Psoas muscle (tissue), 7 donors: ENCODE measurements at regions not wholly inside any gene's neighbourhood (a gene's known extent, or its start where the extent isn't known, plus 50 kb on each side); places are given as distances from the start of the nearest gene placed in this dataset.

Experiments used
- ATAC-seq, 4 donors: fragments of 200-7000 bp; cut with Tn5 transposase; one replicate each; pipeline ENCODE4 v1.9.1; 2020; ENCODE audit warnings: moderate library complexity in 3 of 4, mild to moderate bottlenecking in 2 of 4
- DNase-seq, 2 donors: peaks; one replicate each; pipeline ENCODE4 v3.0.0-alpha.2; 2020
- H3K27ac ChIP-seq: fragments of 200-600 bp; one replicate; pipeline ENCODE4 v1.8.0; 2022
- H3K27me3 ChIP-seq, 3 donors: fragments of 200-600 bp in 1 of 3; one replicate each; pipeline versions ENCODE4 v1.6.1 to v1.8.0; 2013 to 2022; ENCODE audit warnings: low read length in 2 of 3, mild to moderate bottlenecking in 2 of 3, moderate library complexity in 1 of 3; ENCODE audit not compliant: insufficient read depth in 3 of 3
- H3K36me3 ChIP-seq, 2 donors: fragments of 200-600 bp in 1 of 2; one replicate each; pipeline versions ENCODE4 v1.6.1 to v1.8.0; 2013 to 2022; ENCODE audit warnings: low read depth in 1 of 2, mild to moderate bottlenecking in 1 of 2, moderate library complexity in 1 of 2; ENCODE audit not compliant: insufficient read depth in 1 of 2
- H3K4me1 ChIP-seq: fragments of 200-600 bp; one replicate; pipeline ENCODE4 v1.8.0; 2022
- H3K4me3 ChIP-seq: fragments of 200-600 bp; one replicate; pipeline ENCODE4 v1.8.0; 2022; ENCODE audit warnings: mild to moderate bottlenecking
- H3K9me3 ChIP-seq: fragments of 200-600 bp; one replicate; pipeline ENCODE4 v1.8.0; 2022
- WGBS, 3 donors: extraction: QIAGEN DNeasy Blood & Tissue Kit; methylation state at CpG; one replicate each; pipeline versions ENCODE4 v1.1.6 to v1.1.7; 2013; 5-methylcytosine and 5-hydroxymethylcytosine counted together
- intact Hi-C, 2 donors: fragments of 100-400 bp; cut with DNase I; formaldehyde crosslinking; loops; one replicate each; pipeline versions ENCODE4 v1.11.0 to v1.14.2; 2022
- TF ChIP-seq, protein P1 (sequence below): fragments of 200-600 bp; IDR thresholded peaks from one replicate; pipeline ENCODE4 v1.8.0; 2022; ENCODE audit warnings: antibody characterized with exemption
- donor health status: healthy with polysubstance abuse.
- donor health status: DM: no; HTN: no; CAD: no; lungs with moderate emphysema.
- donor health status: Bipolar disorder and iron deficiency.
- donor health status: healthy.
- donor health status: DM: yes; HTN: yes; CAD: no.
- donor health status: DM: no; HTN: no; CAD: no.
- donor health status: DM: yes; HTN: yes; CAD: no.

DNA sequence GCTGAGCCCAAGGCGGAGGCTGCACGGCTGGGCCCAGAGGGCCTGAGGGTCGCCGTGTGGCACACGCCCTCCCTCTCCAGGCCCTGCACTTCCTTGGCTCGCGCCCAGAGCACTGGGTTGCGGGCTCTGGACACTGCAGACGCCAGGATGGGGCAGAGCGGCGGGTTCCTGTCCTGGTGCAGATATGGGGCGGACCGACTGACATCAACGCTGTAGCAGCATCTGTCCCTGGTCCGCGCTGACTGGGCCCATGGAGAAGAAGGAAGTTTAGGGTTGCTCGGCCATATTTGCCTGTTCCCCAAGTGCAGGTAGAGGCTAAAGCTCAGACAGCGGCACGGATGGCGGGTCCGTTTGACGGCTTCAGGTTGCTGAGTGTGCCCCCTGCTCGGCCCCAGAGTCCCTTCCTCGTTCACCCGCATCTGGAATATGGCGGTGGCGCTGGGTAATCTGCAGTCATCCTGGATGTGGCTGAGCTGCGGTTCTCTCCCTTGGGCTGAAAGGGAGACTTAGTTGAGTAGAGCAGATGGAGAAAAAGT lies 116.1 kb downstream of the OR13A1 start:
- ATAC-seq (no peak), DNase-seq (peak in 1 of 2 donors; percentile 40)
- Histone ChIP-seq H3K27ac (no peak overlapping the region), H3K36me3 (no peaks in the 10 kb centered on the region), H3K9me3 (no peaks in the 10 kb centered on the region), H3K4me3 (no peak overlapping the region), H3K27me3 (peaks cover 0 to 4% (median 0%) of the 10 kb centered on the region in 3 donors), H3K4me1 (no peaks in the 10 kb centered on the region)
- TF ChIP-seq, protein P1, sequence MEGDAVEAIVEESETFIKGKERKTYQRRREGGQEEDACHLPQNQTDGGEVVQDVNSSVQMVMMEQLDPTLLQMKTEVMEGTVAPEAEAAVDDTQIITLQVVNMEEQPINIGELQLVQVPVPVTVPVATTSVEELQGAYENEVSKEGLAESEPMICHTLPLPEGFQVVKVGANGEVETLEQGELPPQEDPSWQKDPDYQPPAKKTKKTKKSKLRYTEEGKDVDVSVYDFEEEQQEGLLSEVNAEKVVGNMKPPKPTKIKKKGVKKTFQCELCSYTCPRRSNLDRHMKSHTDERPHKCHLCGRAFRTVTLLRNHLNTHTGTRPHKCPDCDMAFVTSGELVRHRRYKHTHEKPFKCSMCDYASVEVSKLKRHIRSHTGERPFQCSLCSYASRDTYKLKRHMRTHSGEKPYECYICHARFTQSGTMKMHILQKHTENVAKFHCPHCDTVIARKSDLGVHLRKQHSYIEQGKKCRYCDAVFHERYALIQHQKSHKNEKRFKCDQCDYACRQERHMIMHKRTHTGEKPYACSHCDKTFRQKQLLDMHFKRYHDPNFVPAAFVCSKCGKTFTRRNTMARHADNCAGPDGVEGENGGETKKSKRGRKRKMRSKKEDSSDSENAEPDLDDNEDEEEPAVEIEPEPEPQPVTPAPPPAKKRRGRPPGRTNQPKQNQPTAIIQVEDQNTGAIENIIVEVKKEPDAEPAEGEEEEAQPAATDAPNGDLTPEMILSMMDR: no peak
- intact Hi-C loops: no loop called here
- 58 to 62% (median 60%) methylated on average over 28 of the region's 28 CpGs for WGBS, 3 donors

DNA sequence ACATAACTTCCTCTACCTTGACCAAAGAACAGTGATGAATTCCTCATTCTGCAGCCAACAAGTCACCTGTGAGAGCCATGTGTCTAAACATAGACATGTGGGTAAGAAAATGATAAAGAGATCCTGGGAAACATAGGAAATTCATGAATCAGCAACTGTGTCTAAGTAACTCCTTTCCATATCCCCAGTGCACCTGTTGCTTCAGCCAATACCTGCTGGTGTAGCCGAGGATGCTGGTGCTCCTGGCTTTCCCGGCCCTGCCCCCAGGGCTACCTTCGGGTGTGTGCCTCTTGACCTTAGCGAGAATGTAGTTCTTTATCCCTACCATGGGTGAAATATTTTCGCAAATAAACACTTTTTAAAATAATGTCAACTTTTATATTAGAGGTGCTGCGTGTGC lies 114.1 kb downstream of the OR13A1 start:
- 66 to 78% (median 75%) methylated on average over 6 of the region's 6 CpGs for WGBS, 3 donors
- H3K27me3 ChIP-seq: peaks cover 0 to 4% (median 0%) of the 10 kb centered on the region in 3 donors
- H3K27ac ChIP-seq: no peak overlapping the region
- H3K4me3 ChIP-seq: no peak overlapping the region
- intact Hi-C loops: no loop called here
- DNase-seq (no peak), ATAC-seq (no peak)
- no peaks in the 10 kb centered on the region for H3K4me1 ChIP-seq
- H3K36me3 ChIP-seq: no peaks in the 10 kb centered on the region
- TF ChIP-seq, protein P1: no peak
- no peaks in the 10 kb centered on the region for H3K9me3 ChIP-seq

DNA sequence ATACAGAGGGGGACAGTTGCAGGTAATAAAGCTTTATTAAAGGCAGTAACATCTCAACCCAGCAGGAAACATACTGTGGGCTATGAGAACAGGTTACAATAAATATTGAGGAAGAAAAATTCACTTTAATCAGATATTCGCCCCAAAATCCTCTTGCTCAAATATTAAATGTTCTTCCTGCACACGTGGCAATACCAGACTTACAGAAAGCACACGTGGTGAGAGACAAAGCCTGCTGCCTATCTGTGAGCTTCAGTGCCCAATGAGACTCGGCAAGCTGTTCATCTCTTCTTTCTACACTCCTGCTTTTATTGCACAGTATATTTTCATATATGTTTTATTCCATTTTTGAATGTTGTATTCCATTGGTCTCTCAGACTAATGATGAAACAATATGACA lies 113.2 kb downstream of the OR13A1 start:
- peaks cover 0 to 4% (median 0%) of the 10 kb centered on the region in 3 donors for H3K27me3 ChIP-seq

GRCh38 chr10:45204954-45205775 lies 110.2 kb downstream of the OR13A1 start:
- WGBS, 3 donors: 83 to 89% (median 84%) methylated on average over 25 to 30 of the region's 30 CpGs
- H3K27me3 ChIP-seq: peaks cover 0 to 5% (median 0%) of the 10 kb centered on the region in 3 donors
- H3K4me3 ChIP-seq: no peak overlapping the region
- H3K4me1 ChIP-seq: no peaks in the 10 kb centered on the region
- H3K36me3 ChIP-seq: no peaks in the 10 kb centered on the region
- intact Hi-C loops: no loop called here
- ATAC-seq (no peak), DNase-seq (peak in 1 of 2 donors; percentile 38)
- TF ChIP-seq, protein P1: no peak
- no peak overlapping the region for H3K27ac ChIP-seq
- H3K9me3 ChIP-seq: no peaks in the 10 kb centered on the region

More for the DNA sequence above, 113.2 kb downstream of the OR13A1 start:
- Histone ChIP-seq H3K36me3 (no peaks in the 10 kb centered on the region), H3K4me3 (no peak overlapping the region), H3K9me3 (no peaks in the 10 kb centered on the region), H3K4me1 (no peaks in the 10 kb centered on the region), H3K27ac (no peak overlapping the region)
- intact Hi-C loops: no loop called here
- ATAC-seq (no peak), DNase-seq (no peak)
- TF ChIP-seq, protein P1: no peak
- 56 to 61% (median 58%) methylated on average over 4 of the region's 4 CpGs for WGBS, 3 donors
